Astrocyte of the spinal cord (primary cell): ENCODE measurements at regions not wholly inside any gene's neighbourhood (a gene's known extent, or its start where the extent isn't known, plus 50 kb on each side); places are given as distances from the start of the nearest gene placed in this dataset.
A peak's percentile ranks its signal among the peaks of the same experiment; 100 is the strongest.

Experiments
- DNase-seq: peaks from one replicate; pipeline ENCODE4 v3.0.0; 2011; ENCODE audit warnings: low read depth, low spot score
- H3K4me3 ChIP-seq: 2 replicates; pipeline ENCODE4 v1.5.1; 2011; ENCODE audit warnings: low read depth, mild to moderate bottlenecking, low read length, moderate library complexity
- CTCF ChIP-seq: IDR thresholded peaks from 2 replicates; pipeline ENCODE4 v1.5.1; 2012; ENCODE audit warnings: low read depth, mild to moderate bottlenecking, low read length, inconsistent platforms
- in situ Hi-C: cut with HindIII; loops from 2 replicates; pipeline ENCODE4 v1.10.0; 2017; ENCODE audit warnings: low sequenced_read_pairs

GRCh38 chr3:31189971-31190370 is 295.5 kb upstream of the GADL1 start:
- TF ChIP-seq CTCF = no peak
- no peak overlapping the region for H3K4me3 ChIP-seq
- in situ Hi-C loops = no loop called here
- DNase-seq = no peak

DNA sequence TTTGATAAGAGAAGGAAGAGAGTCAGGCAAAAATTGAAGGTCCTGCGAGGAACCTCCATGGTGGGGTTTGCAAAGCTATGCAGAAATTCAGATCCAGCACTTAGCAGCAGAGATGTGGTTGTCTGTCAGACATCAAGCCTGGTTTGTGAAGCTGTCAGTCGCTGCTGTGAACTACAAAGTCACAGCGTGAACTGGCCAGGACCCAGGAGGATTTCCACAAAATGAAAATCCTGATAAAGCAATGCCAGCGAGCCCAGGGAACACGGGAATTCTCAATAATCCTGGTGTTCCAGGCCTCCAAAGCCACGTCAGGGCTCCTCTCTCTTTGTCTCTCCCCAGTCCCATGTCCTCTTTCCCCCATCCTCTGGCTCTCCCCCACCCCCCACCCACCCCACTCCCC is 296.9 kb upstream of the GADL1 start:
- in situ Hi-C loops = no loop called here
- no peak for DNase-seq
- H3K4me3 ChIP-seq = no peak overlapping the region
- TF ChIP-seq CTCF = no peak

DNA sequence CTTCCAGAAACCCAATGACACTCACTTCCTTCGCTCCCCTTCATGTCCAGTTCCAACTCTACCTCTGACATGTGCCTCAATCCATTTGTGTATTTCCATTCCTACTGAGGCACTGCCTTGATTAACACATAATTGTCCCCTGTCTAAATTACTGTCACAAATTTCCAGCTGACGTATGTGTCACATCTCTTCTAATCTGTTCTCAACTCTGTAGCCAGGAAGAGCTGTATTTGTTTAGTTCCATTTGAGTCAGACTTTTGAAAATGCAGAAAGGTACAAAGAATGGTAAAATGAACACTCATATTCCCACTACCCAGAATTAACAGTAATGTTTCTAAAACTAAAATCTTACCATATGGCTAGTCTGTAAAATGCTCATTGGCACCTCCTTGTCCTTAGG is 299.0 kb upstream of the GADL1 start:
- no peak for DNase-seq
- in situ Hi-C loops = no loop called here
- H3K4me3 ChIP-seq = no peak overlapping the region
- TF ChIP-seq CTCF = no peak

DNA sequence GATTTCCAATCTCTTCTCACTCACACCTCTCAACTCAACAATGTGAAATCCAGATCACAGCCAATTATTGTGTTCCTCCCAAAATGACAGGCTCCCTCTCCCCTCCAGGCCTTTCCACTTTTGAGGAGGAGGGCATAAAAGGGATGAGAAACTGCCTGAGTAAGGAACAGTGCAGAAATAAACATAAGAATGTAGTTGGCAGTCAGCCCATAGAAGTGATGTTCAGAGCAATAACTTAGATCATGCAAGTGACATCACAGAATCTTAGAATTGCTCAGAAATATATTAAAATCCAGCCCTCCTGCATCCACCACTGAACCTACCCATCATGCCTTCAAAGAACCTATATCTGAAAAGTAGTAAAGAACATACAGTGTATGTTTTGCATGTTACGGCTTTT is 299.4 kb upstream of the GADL1 start:
- DNase-seq = no peak
- no peak for TF ChIP-seq CTCF
- in situ Hi-C loops = no loop called here
- H3K4me3 ChIP-seq = no peak overlapping the region

DNA sequence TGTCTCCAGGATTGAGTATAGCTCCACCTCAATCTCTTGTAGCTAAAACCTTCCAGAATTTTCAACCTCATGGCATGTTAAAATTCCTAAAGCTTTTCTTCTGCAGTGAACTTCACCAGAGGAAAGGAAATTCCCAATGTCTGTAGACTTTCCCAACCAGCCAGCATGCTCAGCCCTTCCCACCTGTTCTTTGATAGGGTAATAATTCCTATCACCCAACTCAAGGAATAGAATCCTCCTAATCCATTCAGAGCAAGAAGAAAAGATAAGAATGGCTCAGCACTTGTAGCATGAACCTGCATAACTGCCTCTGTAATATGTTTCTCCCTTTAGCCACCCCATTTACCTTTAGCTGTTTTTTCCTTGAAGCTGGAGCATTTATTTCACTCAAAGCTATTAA is 301.8 kb upstream of the GADL1 start:
- no peak overlapping the region for H3K4me3 ChIP-seq
- TF ChIP-seq CTCF = no peak
- DNase-seq = no peak
- in situ Hi-C loops = no loop called here

DNA sequence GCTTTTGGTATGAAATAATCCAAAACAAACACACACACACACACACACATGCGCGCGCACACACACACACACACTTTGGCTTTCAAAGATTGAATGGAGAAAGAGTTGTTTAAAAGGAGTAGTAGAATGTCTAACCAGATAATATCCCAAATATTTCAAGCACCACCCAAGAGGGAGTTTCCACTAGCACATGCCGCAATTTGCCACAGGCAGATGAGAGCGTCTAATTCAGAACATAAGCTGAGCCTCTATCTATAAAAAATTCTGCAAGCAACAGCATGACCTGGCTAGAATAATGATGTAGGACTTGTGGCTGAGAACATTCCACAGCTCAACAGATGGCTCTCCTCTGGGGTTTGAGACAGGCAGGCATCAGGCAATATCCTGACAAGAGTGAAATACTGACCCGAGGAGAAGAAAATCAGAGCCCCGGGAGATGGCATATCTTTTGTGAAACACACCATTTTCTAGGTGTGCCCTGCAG is 302.5 kb upstream of the GADL1 start:
- H3K4me3 ChIP-seq = no peak overlapping the region
- in situ Hi-C loops = no loop called here
- peak; percentile 74 for DNase-seq
- no peak for TF ChIP-seq CTCF

- H3K4me3 ChIP-seq = no peak overlapping the region
- no peak for DNase-seq
- TF ChIP-seq CTCF = no peak
- in situ Hi-C loops = no loop called here
Observed at GRCh38 chr3:31197941-31198340, 303.5 kb upstream of the GADL1 start.
